ENCODE measurements at regions not wholly inside any gene's neighbourhood (a gene's known extent, or its start where the extent isn't known, plus 50 kb on each side); places are given as distances from the start of the nearest gene placed in this dataset.

DNA sequence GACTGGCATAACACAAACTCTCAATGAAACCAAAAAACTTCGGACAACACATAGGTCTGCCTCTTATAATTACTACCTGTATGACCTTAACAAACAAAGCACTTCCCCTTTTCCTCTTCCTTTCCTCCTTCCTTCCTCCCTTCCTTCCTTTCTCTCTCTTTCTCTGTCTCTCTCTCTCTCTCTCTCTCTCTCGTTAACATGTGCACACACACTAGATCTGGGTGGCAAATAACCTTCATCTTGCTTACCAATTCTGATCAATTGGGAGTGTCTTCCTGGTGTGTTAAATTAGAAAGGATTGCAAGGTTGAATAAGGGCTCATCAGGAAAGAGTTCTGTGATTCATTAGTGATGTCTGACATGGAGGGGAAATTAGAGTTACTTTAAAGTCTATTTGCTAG lies 307.8 kb upstream of the PRKD1 start:
- TF ChIP-seq, protein P1, sequence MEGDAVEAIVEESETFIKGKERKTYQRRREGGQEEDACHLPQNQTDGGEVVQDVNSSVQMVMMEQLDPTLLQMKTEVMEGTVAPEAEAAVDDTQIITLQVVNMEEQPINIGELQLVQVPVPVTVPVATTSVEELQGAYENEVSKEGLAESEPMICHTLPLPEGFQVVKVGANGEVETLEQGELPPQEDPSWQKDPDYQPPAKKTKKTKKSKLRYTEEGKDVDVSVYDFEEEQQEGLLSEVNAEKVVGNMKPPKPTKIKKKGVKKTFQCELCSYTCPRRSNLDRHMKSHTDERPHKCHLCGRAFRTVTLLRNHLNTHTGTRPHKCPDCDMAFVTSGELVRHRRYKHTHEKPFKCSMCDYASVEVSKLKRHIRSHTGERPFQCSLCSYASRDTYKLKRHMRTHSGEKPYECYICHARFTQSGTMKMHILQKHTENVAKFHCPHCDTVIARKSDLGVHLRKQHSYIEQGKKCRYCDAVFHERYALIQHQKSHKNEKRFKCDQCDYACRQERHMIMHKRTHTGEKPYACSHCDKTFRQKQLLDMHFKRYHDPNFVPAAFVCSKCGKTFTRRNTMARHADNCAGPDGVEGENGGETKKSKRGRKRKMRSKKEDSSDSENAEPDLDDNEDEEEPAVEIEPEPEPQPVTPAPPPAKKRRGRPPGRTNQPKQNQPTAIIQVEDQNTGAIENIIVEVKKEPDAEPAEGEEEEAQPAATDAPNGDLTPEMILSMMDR (IDR thresholded peaks at IDR 0.05) = no peak
- TF ChIP-seq SIN3A (IDR thresholded peaks at IDR 0.05; ENCODE audit: borderline replicate concordance, low read depth, low read length) (no peak), FOSL2 (IDR thresholded peaks at IDR 0.05; ENCODE audit: borderline replicate concordance, low read depth) (no peak), GABPA (IDR thresholded peaks at IDR 0.05; ENCODE audit: low read depth) (no peak), EP300 (IDR thresholded peaks at IDR 0.05; ENCODE audit: borderline replicate concordance in 1 of 2, low read depth in 1 of 2, low read length in 1 of 2) (no peak), POLR2AphosphoS5 (IDR thresholded peaks at IDR 0.05; ENCODE audit: low read depth, low read length) (no peak), CHD2 (IDR thresholded peaks at IDR 0.05; ENCODE audit: low read length, partially characterized antibody) (no peak), SMC3 (IDR thresholded peaks at IDR 0.05; ENCODE audit: low read depth, low read length) (no peak), MXI1 (IDR thresholded peaks at IDR 0.05; ENCODE audit: low read depth, low read length) (no peak), YY1 (IDR thresholded peaks at IDR 0.05; ENCODE audit: low read depth) (no peak), EZH2phosphoT487 (IDR thresholded peaks at IDR 0.05; ENCODE audit: borderline replicate concordance, low read depth) (no peak)
- TF ChIP-seq, protein P2, sequence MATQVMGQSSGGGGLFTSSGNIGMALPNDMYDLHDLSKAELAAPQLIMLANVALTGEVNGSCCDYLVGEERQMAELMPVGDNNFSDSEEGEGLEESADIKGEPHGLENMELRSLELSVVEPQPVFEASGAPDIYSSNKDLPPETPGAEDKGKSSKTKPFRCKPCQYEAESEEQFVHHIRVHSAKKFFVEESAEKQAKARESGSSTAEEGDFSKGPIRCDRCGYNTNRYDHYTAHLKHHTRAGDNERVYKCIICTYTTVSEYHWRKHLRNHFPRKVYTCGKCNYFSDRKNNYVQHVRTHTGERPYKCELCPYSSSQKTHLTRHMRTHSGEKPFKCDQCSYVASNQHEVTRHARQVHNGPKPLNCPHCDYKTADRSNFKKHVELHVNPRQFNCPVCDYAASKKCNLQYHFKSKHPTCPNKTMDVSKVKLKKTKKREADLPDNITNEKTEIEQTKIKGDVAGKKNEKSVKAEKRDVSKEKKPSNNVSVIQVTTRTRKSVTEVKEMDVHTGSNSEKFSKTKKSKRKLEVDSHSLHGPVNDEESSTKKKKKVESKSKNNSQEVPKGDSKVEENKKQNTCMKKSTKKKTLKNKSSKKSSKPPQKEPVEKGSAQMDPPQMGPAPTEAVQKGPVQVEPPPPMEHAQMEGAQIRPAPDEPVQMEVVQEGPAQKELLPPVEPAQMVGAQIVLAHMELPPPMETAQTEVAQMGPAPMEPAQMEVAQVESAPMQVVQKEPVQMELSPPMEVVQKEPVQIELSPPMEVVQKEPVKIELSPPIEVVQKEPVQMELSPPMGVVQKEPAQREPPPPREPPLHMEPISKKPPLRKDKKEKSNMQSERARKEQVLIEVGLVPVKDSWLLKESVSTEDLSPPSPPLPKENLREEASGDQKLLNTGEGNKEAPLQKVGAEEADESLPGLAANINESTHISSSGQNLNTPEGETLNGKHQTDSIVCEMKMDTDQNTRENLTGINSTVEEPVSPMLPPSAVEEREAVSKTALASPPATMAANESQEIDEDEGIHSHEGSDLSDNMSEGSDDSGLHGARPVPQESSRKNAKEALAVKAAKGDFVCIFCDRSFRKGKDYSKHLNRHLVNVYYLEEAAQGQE (IDR thresholded peaks at IDR 0.05; ENCODE audit: low read depth, low read length) = no peak
- TF ChIP-seq, protein P3, sequence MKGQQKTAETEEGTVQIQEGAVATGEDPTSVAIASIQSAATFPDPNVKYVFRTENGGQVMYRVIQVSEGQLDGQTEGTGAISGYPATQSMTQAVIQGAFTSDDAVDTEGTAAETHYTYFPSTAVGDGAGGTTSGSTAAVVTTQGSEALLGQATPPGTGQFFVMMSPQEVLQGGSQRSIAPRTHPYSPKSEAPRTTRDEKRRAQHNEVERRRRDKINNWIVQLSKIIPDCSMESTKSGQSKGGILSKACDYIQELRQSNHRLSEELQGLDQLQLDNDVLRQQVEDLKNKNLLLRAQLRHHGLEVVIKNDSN (IDR thresholded peaks at IDR 0.05; ENCODE audit: borderline replicate concordance, low read depth) = no peak
- TF ChIP-seq, protein P4, sequence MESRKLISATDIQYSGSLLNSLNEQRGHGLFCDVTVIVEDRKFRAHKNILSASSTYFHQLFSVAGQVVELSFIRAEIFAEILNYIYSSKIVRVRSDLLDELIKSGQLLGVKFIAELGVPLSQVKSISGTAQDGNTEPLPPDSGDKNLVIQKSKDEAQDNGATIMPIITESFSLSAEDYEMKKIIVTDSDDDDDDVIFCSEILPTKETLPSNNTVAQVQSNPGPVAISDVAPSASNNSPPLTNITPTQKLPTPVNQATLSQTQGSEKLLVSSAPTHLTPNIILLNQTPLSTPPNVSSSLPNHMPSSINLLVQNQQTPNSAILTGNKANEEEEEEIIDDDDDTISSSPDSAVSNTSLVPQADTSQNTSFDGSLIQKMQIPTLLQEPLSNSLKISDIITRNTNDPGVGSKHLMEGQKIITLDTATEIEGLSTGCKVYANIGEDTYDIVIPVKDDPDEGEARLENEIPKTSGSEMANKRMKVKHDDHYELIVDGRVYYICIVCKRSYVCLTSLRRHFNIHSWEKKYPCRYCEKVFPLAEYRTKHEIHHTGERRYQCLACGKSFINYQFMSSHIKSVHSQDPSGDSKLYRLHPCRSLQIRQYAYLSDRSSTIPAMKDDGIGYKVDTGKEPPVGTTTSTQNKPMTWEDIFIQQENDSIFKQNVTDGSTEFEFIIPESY (IDR thresholded peaks at IDR 0.05; ENCODE audit: borderline replicate concordance, low read depth) = no peak

Measured in SK-N-SH (cell line).